Hematopoietic multipotent progenitor cell (in vitro differentiated cells): ENCODE measurements at regions not wholly inside any gene's neighbourhood (a gene's known extent, or its start where the extent isn't known, plus 50 kb on each side); places are given as distances from the start of the nearest gene placed in this dataset.
A peak's percentile ranks its signal among the peaks of the same experiment; 100 is the strongest.
"Not testable (repeated sequence)": the region's sequence is repeated elsewhere in the genome, so short reads cannot be mapped to it uniquely, and the experiment has no call there.

Source experiments
- DNase-seq, 3 donors: peaks; one replicate each; pipeline ENCODE4 v3.0.0-alpha.2; 2011 to 2015; ENCODE audit warnings: low read depth in 2 of 3, low spot score in 2 of 3

- DNase-seq, result not testable (repeated sequence)
Observed at GRCh38 chr16:59096682-59097081, 362.6 kb upstream of the GOT2 start.

- DNase-seq, result no peak
Observed at GRCh38 chr16:59090541-59090940, 356.4 kb upstream of the GOT2 start.

GRCh38 chr16:59088431-59088830 is 354.3 kb upstream of the GOT2 start:
- no peak for DNase-seq

- no peak for DNase-seq
Observed at GRCh38 chr16:59087641-59088040, 353.5 kb upstream of the GOT2 start.

GRCh38 chr16:59067205-59067604 is 333.1 kb upstream of the GOT2 start:
- DNase-seq, result peak in 2 of 3 donors; percentile 67 to 81

GRCh38 chr16:59060207-59060606 is 326.1 kb upstream of the GOT2 start:
- DNase-seq, result no peak

- DNase-seq, result no peak
Observed at GRCh38 chr16:59058250-59058649, 324.1 kb upstream of the GOT2 start.

- no peak for DNase-seq
Observed at GRCh38 chr16:59053911-59054310, 319.8 kb upstream of the GOT2 start.

GRCh38 chr16:59052231-59052630 is 318.1 kb upstream of the GOT2 start:
- no peak for DNase-seq

- DNase-seq, result peak in 1 of 3 donors; percentile 23
Observed at GRCh38 chr16:59048876-59049275, 314.8 kb upstream of the GOT2 start.

- DNase-seq, result peak in 1 of 3 donors; percentile 16
Observed at GRCh38 chr16:59047114-59047513, 313.0 kb upstream of the GOT2 start.

- no peak for DNase-seq
Observed at GRCh38 chr16:59046335-59046734, 312.2 kb upstream of the GOT2 start.

GRCh38 chr16:59045501-59045900 is 311.4 kb upstream of the GOT2 start:
- DNase-seq, result no peak

GRCh38 chr16:59044616-59045015 is 310.5 kb upstream of the GOT2 start:
- no peak for DNase-seq

GRCh38 chr16:59042301-59042700 is 308.2 kb upstream of the GOT2 start:
- peak in 2 of 3 donors; percentile 83 to 96 for DNase-seq

GRCh38 chr16:59039066-59039720 is 305.1 kb upstream of the GOT2 start:
- peak in 2 of 3 donors; percentile 24 to 70 for DNase-seq

GRCh38 chr16:59030923-59031485 is 296.9 kb upstream of the GOT2 start:
- no peak for DNase-seq

- DNase-seq, result no peak
Observed at GRCh38 chr16:59021751-59022150, 287.6 kb upstream of the GOT2 start.

GRCh38 chr16:59013930-59014329 is 279.8 kb upstream of the GOT2 start:
- DNase-seq, result no peak

GRCh38 chr16:58999762-59000161 is 265.6 kb upstream of the GOT2 start:
- no peak for DNase-seq

- not testable (repeated sequence) for DNase-seq
Observed at GRCh38 chr16:58992755-58993154, 258.6 kb upstream of the GOT2 start.

GRCh38 chr16:58983181-58983965 is 249.3 kb upstream of the GOT2 start:
- DNase-seq, result peak in 1 of 3 donors; percentile 6
